NOMO-1 treated with dmso at 0.1 percent for 144 hours (cell line): ENCODE measurements at regions not wholly inside any gene's neighbourhood (a gene's known extent, or its start where the extent isn't known, plus 50 kb on each side); places are given as distances from the start of the nearest gene placed in this dataset.

Experiments used
- DNase-seq: peaks from one replicate; lab custom pipeline; 2025; ENCODE audit not compliant: unreplicated experiment; lab: John Stamatoyannopoulos, UW

GRCh38 chr4:111770514-111770913 is 374.7 kb upstream of the FAM241A start:
- DNase-seq: no peak

- DNase-seq: no peak
Observed at GRCh38 chr4:111773858-111774257, 371.4 kb upstream of the FAM241A start.

- DNase-seq: no peak
Observed at GRCh38 chr4:111775556-111776297, 369.5 kb upstream of the FAM241A start.

GRCh38 chr4:111776561-111776960 is 368.7 kb upstream of the FAM241A start:
- no peak for DNase-seq

GRCh38 chr4:111778543-111778942 is 366.7 kb upstream of the FAM241A start:
- no peak for DNase-seq

GRCh38 chr4:111780965-111781364 is 364.3 kb upstream of the FAM241A start:
- no peak for DNase-seq

GRCh38 chr4:111781611-111782010 is 363.6 kb upstream of the FAM241A start:
- DNase-seq: no peak

GRCh38 chr4:111788099-111788498 is 357.2 kb upstream of the FAM241A start:
- no peak for DNase-seq

GRCh38 chr4:111789901-111790640 is 355.2 kb upstream of the FAM241A start:
- DNase-seq: no peak

GRCh38 chr4:111792632-111793031 is 352.6 kb upstream of the FAM241A start:
- no peak for DNase-seq

- DNase-seq: no peak
Observed at GRCh38 chr4:111793433-111794091, 351.7 kb upstream of the FAM241A start.

GRCh38 chr4:111797455-111798163 is 347.6 kb upstream of the FAM241A start:
- no peak for DNase-seq

GRCh38 chr4:111798840-111799239 is 346.4 kb upstream of the FAM241A start:
- DNase-seq: no peak

GRCh38 chr4:111800551-111800950 is 344.7 kb upstream of the FAM241A start:
- DNase-seq: no peak

- no peak for DNase-seq
Observed at GRCh38 chr4:111802191-111802590, 343.1 kb upstream of the FAM241A start.

GRCh38 chr4:111806331-111806730 is 338.9 kb upstream of the FAM241A start:
- DNase-seq: no peak

GRCh38 chr4:111807576-111807975 is 337.7 kb upstream of the FAM241A start:
- no peak for DNase-seq

GRCh38 chr4:111808174-111808573 is 337.1 kb upstream of the FAM241A start:
- DNase-seq: no peak

- no peak for DNase-seq
Observed at GRCh38 chr4:111811661-111812060, 333.6 kb upstream of the FAM241A start.

GRCh38 chr4:111812114-111812513 is 333.1 kb upstream of the FAM241A start:
- no peak for DNase-seq

- no peak for DNase-seq
Observed at GRCh38 chr4:111812760-111813159, 332.5 kb upstream of the FAM241A start.
